Fibroblast of mammary gland (primary cell): ENCODE measurements at regions not wholly inside any gene's neighbourhood (a gene's known extent, or its start where the extent isn't known, plus 50 kb on each side); places are given as distances from the start of the nearest gene placed in this dataset.

Experiments
- DNase-seq: peaks from one replicate; pipeline ENCODE4 v3.0.0-alpha.2; 2010; ENCODE audit warnings: low read depth
- H3K4me3 ChIP-seq: 2 replicates; pipeline ENCODE4 v1.5.1; 2011; ENCODE audit warnings: low read depth, mild to moderate bottlenecking, low read length, moderate library complexity; ENCODE audit not compliant: control insufficient read depth
- CTCF ChIP-seq: conservative IDR thresholded peaks from 2 replicates; pipeline ENCODE4 v1.5.1; 2011; ENCODE audit warnings: low read depth, low read length, inconsistent platforms; ENCODE audit not compliant: control insufficient read depth, insufficient read depth

- H3K4me3 ChIP-seq: no peak overlapping the region
- no peak for TF ChIP-seq CTCF
- no peak for DNase-seq
Measured at GRCh38 chr12:98385641-98386040, 129.7 kb upstream of the TMPO start.

- no peak for TF ChIP-seq CTCF
- DNase-seq: no peak
- H3K4me3 ChIP-seq: no peak overlapping the region
Measured at GRCh38 chr12:98387444-98387843, 127.9 kb upstream of the TMPO start.

GRCh38 chr12:98388126-98388525 is 127.3 kb upstream of the TMPO start:
- H3K4me3 ChIP-seq: no peak overlapping the region
- no peak for DNase-seq
- TF ChIP-seq CTCF: no peak

GRCh38 chr12:98389593-98389992 is 125.8 kb upstream of the TMPO start:
- DNase-seq: no peak
- no peak overlapping the region for H3K4me3 ChIP-seq
- TF ChIP-seq CTCF: no peak

- H3K4me3 ChIP-seq: peak overlapping the region; percentile 36
- peak; percentile 75 for DNase-seq
- peak; percentile 84 for TF ChIP-seq CTCF
Measured at GRCh38 chr12:98397323-98398105, 117.9 kb upstream of the TMPO start.

GRCh38 chr12:98399532-98399931 is 115.9 kb upstream of the TMPO start:
- no peak overlapping the region for H3K4me3 ChIP-seq
- TF ChIP-seq CTCF: no peak
- peak; percentile 74 for DNase-seq
